Thyroid gland (tissue), 4 donors: ENCODE measurements at regions not wholly inside any gene's neighbourhood (a gene's known extent, or its start where the extent isn't known, plus 50 kb on each side); places are given as distances from the start of the nearest gene placed in this dataset.
A peak's percentile ranks its signal among the peaks of the same experiment; 100 is the strongest.

ENCODE experiments used
- DNase-seq, 2 donors: peaks; one replicate each; pipeline ENCODE4 v3.0.0-alpha.2; 2019
- H3K27ac ChIP-seq, 3 donors: fragments of 200-600 bp; sonication (generic); 1 replicate in 2 of 3; 2 replicates in 1 of 3; pipeline ENCODE4 v1.5.1; 2016 to 2019; ENCODE audit warnings: mild to moderate bottlenecking in 1 of 3, moderate library complexity in 1 of 3
- H3K27me3 ChIP-seq: fragments of 200-600 bp; sonication (generic); one replicate; pipeline ENCODE4 v1.5.1; 2019
- H3K36me3 ChIP-seq, 2 donors: fragments of 200-600 bp; sonication (generic); one replicate each; pipeline ENCODE4 v1.5.1; 2016 to 2019
- H3K4me1 ChIP-seq, 2 donors: fragments of 200-600 bp; sonication (generic); one replicate each; pipeline ENCODE4 v1.5.1; 2017 to 2019
- H3K4me3 ChIP-seq, 3 donors: fragments of 200-600 bp; sonication (generic); replicated peaks in 1 of 3; 1 replicate in 2 of 3; 2 replicates in 1 of 3; pipeline ENCODE4 v1.5.1; 2016; ENCODE audit warnings: mild to moderate bottlenecking in 1 of 3
- H3K9me3 ChIP-seq: fragments of 200-600 bp; sonication (generic); one replicate; pipeline ENCODE4 v1.5.1; 2017
- POLR2A ChIP-seq, 2 donors: fragments of 450-650 bp; IDR thresholded peaks; one replicate each; pipeline ENCODE4 v1.6.1; 2017; ENCODE audit warnings: antibody characterized with exemption in 2 of 2, mild to moderate bottlenecking in 2 of 2, moderate library complexity in 1 of 2
- WGBS, 2 donors: methylation state at CpG; one replicate each; pipeline ENCODE4 v1.1.5; 2017; 5-methylcytosine and 5-hydroxymethylcytosine counted together
- intact Hi-C: fragments of 100-400 bp; cut with DNase I; formaldehyde crosslinking; loops from one replicate; pipeline ENCODE4 v1.15.1; 2023
- TF ChIP-seq, protein P1 (sequence below), 6 experiments: fragments of 200-600 bp in 3 of 6; fragments of 450-650 bp in 3 of 6; sonication (generic) in 3 of 6; IDR thresholded peaks; one replicate each; pipeline ENCODE4 v1.5.1; 2016 to 2019; ENCODE audit warnings: antibody characterized with exemption in 6 of 6, mild to moderate bottlenecking in 2 of 6, inconsistent platforms in 1 of 6, moderate library complexity in 1 of 6

DNA sequence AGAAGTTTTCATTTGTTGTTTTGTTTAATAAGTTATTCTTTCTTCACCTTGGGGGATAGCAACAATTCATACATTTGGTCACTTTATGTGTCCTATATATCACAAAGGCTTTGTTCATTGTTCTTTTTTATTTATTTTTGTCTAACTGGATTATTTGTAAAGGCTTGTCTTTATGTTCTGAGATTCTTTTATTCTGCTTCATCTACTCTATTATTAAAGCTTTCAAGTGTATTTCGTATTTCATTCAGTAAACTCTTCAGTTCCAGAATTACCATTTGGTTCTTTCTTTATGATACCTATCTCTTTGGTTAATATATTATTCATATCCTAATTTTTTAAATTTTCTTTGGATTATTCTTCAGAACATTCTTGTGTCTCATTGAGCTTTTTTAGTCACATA, 942.9 kb downstream of the ANKRD7 start:
- DNase-seq = no peak
- Histone ChIP-seq H3K36me3 (no peaks in the 10 kb centered on the region), H3K27me3 (no peaks in the 10 kb centered on the region), H3K27ac (no peak overlapping the region), H3K4me1 (no peaks in the 10 kb centered on the region), H3K9me3 (no peaks in the 10 kb centered on the region), H3K4me3 (no peak overlapping the region)
- no peak for TF ChIP-seq POLR2A (IDR thresholded peaks at IDR 0.05)
- TF ChIP-seq, protein P1, sequence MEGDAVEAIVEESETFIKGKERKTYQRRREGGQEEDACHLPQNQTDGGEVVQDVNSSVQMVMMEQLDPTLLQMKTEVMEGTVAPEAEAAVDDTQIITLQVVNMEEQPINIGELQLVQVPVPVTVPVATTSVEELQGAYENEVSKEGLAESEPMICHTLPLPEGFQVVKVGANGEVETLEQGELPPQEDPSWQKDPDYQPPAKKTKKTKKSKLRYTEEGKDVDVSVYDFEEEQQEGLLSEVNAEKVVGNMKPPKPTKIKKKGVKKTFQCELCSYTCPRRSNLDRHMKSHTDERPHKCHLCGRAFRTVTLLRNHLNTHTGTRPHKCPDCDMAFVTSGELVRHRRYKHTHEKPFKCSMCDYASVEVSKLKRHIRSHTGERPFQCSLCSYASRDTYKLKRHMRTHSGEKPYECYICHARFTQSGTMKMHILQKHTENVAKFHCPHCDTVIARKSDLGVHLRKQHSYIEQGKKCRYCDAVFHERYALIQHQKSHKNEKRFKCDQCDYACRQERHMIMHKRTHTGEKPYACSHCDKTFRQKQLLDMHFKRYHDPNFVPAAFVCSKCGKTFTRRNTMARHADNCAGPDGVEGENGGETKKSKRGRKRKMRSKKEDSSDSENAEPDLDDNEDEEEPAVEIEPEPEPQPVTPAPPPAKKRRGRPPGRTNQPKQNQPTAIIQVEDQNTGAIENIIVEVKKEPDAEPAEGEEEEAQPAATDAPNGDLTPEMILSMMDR (IDR thresholded peaks at IDR 0.05) = no peak
- 90 to 92% methylated on average over 1 of the region's 1 CpG for WGBS, 2 donors
- intact Hi-C loops = no loop called here

DNA sequence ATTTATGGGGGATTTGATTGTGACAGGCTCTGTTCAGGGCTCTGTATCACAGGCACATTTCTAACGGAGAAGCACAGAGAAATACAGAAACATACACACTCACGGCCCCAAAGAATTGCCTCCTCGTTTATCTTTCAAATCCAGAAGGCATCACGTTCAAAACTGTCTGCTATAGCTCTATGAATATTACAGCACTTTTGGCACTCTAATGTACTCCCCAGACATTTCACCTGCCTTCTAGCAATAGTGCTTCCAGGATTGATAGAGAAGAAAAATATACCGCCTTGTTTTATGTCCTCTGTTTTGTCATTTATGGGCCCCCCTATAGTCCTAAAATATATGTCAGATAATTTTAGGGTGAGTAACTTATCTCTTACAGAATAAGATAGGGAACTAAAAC, 947.5 kb downstream of the ANKRD7 start:
- no peak for TF ChIP-seq POLR2A (IDR thresholded peaks at IDR 0.05)
- TF ChIP-seq, protein P1 (IDR thresholded peaks at IDR 0.05) = no peak
- DNase-seq = no peak
- Histone ChIP-seq H3K27ac (no peak overlapping the region), H3K4me1 (no peaks in the 10 kb centered on the region), H3K9me3 (no peaks in the 10 kb centered on the region), H3K36me3 (no peaks in the 10 kb centered on the region), H3K4me3 (no peak overlapping the region), H3K27me3 (no peaks in the 10 kb centered on the region)
- WGBS, 2 donors = 75 to 86% methylated on average over 5 of the region's 5 CpGs
- intact Hi-C loops = no loop called here

DNA sequence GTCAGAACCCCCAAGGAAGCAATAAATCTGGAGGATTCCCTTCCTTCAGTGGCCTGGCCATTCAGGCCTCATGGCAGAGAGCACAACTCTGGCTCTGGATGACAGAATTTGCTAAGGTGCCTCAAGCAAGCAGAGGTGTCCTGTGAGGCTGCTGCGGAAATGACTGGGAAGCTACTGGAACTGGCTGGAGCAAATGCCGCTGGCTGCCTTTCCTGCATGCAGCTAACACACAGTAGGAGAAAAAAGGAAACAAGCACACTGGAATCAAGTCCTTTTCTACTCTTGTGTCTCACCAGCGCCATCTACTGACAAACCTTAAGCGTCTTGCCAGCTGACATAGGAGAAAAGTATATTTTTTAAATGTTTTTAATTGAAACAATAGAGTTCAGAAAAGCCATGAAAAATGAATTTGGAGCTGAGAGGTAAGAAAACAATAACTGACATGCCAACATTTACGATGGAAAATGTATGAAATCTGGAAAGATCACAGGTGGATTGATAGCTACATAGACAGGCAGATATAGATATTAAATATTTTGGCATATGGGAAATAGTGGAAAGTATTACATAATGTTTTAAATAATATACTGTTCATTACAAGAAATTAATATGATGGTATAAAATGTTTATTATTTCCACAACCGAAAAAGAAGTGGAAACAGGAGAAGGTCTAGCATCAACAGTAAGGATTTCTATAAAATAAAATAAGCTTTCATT, 951.6 kb downstream of the ANKRD7 start:
- Histone ChIP-seq H3K27ac (no peak overlapping the region), H3K36me3 (no peaks in the 10 kb centered on the region), H3K4me3 (no peak overlapping the region), H3K4me1 (no peaks in the 10 kb centered on the region), H3K27me3 (no peaks in the 10 kb centered on the region), H3K9me3 (no peaks in the 10 kb centered on the region)
- intact Hi-C loops = no loop called here
- WGBS, 2 donors = 12 to 15% methylated on average over 6 of the region's 6 CpGs
- peak; percentile 12 to 33 for DNase-seq
- TF ChIP-seq POLR2A (IDR thresholded peaks at IDR 0.05) = no peak
- TF ChIP-seq, protein P1 (IDR thresholded peaks at IDR 0.05) = peak; percentile 15 to 74 (median 42)

DNA sequence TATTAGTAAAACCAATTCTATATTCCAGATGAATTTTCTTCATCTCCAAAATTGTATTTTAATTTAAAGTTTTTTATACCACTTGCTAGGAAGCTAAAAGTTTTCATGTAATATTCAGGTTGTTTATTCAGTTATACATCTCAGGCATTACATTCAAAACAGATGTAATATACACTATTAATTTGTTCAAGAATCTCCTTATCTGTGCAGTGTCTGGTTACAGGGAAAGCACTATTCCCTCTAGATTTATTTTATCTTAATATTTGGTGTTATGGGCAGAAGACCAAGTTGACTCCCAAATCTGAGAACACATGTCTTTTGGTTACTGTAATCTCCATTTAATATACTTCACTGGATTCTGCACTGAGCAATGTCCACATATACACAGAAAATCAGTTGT, 953.4 kb downstream of the ANKRD7 start:
- Histone ChIP-seq H3K9me3 (no peaks in the 10 kb centered on the region), H3K4me3 (no peak overlapping the region), H3K27me3 (no peaks in the 10 kb centered on the region), H3K36me3 (no peaks in the 10 kb centered on the region), H3K27ac (no peak overlapping the region), H3K4me1 (no peaks in the 10 kb centered on the region)
- no peak for TF ChIP-seq POLR2A (IDR thresholded peaks at IDR 0.05)
- TF ChIP-seq, protein P1 (IDR thresholded peaks at IDR 0.05) = no peak
- DNase-seq = no peak
- intact Hi-C loops = no loop called here

DNA sequence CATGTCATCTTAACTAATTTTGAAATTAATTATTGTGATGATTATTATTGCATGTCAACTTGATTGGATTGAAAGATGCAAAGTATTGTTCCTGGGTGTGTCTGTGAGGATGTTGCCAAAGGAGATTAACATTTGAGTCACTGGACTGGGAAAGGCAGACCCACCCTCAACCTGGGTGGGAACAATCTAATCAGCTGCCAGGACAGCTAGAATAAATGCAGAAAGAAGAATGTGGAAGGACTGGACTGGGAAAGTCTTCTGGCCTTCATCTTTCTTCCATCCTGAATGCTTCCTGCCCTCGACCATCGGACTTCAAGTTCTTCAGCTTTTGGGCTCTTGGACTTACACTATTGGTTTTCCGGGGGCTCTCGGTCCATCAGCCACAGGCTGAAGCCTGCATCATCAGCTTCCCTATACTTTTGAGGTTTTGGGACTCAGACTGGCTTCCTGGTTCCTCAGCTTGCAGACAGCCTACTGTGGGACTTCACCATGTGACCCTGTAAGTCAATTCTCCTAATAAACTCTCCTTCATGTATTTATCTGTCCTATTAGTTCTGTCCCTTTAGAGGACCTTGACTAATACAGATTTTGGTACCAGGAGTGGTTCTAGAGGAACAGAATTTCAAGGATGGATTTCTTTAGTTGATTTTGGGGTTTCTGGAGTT, 959.8 kb downstream of the ANKRD7 start:
- DNase-seq = no peak
- WGBS, 2 donors = 90 to 91% methylated on average over 4 of the region's 4 CpGs
- intact Hi-C loops = no loop called here

More for the DNA sequence above, 959.8 kb downstream of the ANKRD7 start:
- no peaks in the 10 kb centered on the region for H3K27me3 ChIP-seq
- no peak for TF ChIP-seq POLR2A (IDR thresholded peaks at IDR 0.05)
- TF ChIP-seq, protein P1 (IDR thresholded peaks at IDR 0.05) = no peak
- no peak overlapping the region for H3K27ac ChIP-seq
- H3K4me1 ChIP-seq = no peaks in the 10 kb centered on the region
- H3K36me3 ChIP-seq = no peaks in the 10 kb centered on the region
- H3K4me3 ChIP-seq = no peak overlapping the region
- H3K9me3 ChIP-seq = no peaks in the 10 kb centered on the region
